IMR-90 (cell line): ENCODE measurements at regions not wholly inside any gene's neighbourhood (a gene's known extent, or its start where the extent isn't known, plus 50 kb on each side); places are given as distances from the start of the nearest gene placed in this dataset.

Experiments
- BHLHE40 ChIP-seq: fragments of 150-350 bp; IDR thresholded peaks from 2 replicates; pipeline ENCODE4 v1.6.1; 2016; ENCODE audit warnings: mild to moderate bottlenecking, low read depth, low read length
- CEBPB ChIP-seq: IDR thresholded peaks from 2 replicates; pipeline ENCODE4 v1.6.1; 2012; ENCODE audit warnings: low read depth, low read length, improper control_type of control experiment
- FOS ChIP-seq: fragments of 150-350 bp; IDR thresholded peaks from 2 replicates; pipeline ENCODE4 v1.6.1; 2016; ENCODE audit warnings: low read depth, low read length
- MAFK ChIP-seq: IDR thresholded peaks from 2 replicates; pipeline ENCODE4 v1.6.1; 2012; ENCODE audit warnings: low read depth, low read length, improper control_type of control experiment
- MXI1 ChIP-seq: IDR thresholded peaks from 2 replicates; pipeline ENCODE4 v1.6.1; 2012; ENCODE audit warnings: low read depth, mild to moderate bottlenecking, low read length, moderate library complexity, borderline replicate concordance
- POLR2A ChIP-seq: IDR thresholded peaks from 2 replicates; pipeline ENCODE4 v1.6.1; 2012; ENCODE audit warnings: mild to moderate bottlenecking, low read depth, low read length
- RAD21 ChIP-seq: IDR thresholded peaks from 2 replicates; pipeline ENCODE4 v1.6.1; 2012; ENCODE audit warnings: low read length, improper control_type of control experiment
- RCOR1 ChIP-seq: IDR thresholded peaks from 2 replicates; pipeline ENCODE4 v1.6.1; 2012; ENCODE audit warnings: mild to moderate bottlenecking, low read length, improper control_type of control experiment; ENCODE audit not compliant: insufficient replicate concordance
- RFX5 ChIP-seq: IDR thresholded peaks from 2 replicates; pipeline ENCODE4 v1.8.0; 2012; ENCODE audit warnings: low read depth, mild to moderate bottlenecking, low read length, moderate library complexity
- TF ChIP-seq, protein P1 (sequence below): conservative IDR thresholded peaks from 2 replicates; pipeline ENCODE4 v1.5.1; 2012; ENCODE audit warnings: mild to moderate bottlenecking, low read depth, low read length, improper control_type of control experiment
- TF ChIP-seq, protein P2 (sequence below): fragments of 150-350 bp; IDR thresholded peaks from 2 replicates; pipeline ENCODE4 v1.6.1; 2016; ENCODE audit warnings: low read depth, mild to moderate bottlenecking, low read length, moderate library complexity, borderline replicate concordance
- TF ChIP-seq, protein P3 (sequence below): fragments of 150-350 bp; IDR thresholded peaks from 2 replicates; pipeline ENCODE4 v1.6.1; 2017; ENCODE audit warnings: mild to moderate bottlenecking, antibody characterized with exemption, low read length, low read depth

DNA sequence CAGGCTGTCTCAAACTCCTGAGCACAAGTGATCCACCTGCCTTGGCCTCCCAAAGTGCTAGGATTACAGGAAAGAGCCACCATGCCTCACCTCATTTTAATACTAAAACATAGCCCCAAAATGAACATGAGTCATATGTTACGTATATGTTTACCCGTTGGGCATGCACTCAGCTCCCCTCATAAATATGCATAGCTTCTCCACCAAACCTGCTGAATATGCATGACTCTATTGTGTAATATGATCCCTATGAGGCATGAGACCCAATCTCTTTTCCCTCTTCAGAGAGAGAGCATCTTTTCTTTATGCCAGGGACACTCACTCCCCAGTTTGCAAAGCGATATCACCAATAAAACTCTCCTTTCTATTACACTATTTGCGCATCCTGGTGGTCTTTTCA, 464.6 kb upstream of the USP9Y start:
- TF ChIP-seq, protein P1, sequence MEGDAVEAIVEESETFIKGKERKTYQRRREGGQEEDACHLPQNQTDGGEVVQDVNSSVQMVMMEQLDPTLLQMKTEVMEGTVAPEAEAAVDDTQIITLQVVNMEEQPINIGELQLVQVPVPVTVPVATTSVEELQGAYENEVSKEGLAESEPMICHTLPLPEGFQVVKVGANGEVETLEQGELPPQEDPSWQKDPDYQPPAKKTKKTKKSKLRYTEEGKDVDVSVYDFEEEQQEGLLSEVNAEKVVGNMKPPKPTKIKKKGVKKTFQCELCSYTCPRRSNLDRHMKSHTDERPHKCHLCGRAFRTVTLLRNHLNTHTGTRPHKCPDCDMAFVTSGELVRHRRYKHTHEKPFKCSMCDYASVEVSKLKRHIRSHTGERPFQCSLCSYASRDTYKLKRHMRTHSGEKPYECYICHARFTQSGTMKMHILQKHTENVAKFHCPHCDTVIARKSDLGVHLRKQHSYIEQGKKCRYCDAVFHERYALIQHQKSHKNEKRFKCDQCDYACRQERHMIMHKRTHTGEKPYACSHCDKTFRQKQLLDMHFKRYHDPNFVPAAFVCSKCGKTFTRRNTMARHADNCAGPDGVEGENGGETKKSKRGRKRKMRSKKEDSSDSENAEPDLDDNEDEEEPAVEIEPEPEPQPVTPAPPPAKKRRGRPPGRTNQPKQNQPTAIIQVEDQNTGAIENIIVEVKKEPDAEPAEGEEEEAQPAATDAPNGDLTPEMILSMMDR = no peak
- no peak for TF ChIP-seq MXI1
- no peak for TF ChIP-seq RCOR1
- no peak for TF ChIP-seq POLR2A
- no peak for TF ChIP-seq CEBPB
- TF ChIP-seq RAD21 = no peak
- TF ChIP-seq RFX5 = no peak
- no peak for TF ChIP-seq MAFK
- TF ChIP-seq, protein P2, sequence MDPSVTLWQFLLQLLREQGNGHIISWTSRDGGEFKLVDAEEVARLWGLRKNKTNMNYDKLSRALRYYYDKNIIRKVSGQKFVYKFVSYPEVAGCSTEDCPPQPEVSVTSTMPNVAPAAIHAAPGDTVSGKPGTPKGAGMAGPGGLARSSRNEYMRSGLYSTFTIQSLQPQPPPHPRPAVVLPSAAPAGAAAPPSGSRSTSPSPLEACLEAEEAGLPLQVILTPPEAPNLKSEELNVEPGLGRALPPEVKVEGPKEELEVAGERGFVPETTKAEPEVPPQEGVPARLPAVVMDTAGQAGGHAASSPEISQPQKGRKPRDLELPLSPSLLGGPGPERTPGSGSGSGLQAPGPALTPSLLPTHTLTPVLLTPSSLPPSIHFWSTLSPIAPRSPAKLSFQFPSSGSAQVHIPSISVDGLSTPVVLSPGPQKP = no peak
- TF ChIP-seq, protein P3, sequence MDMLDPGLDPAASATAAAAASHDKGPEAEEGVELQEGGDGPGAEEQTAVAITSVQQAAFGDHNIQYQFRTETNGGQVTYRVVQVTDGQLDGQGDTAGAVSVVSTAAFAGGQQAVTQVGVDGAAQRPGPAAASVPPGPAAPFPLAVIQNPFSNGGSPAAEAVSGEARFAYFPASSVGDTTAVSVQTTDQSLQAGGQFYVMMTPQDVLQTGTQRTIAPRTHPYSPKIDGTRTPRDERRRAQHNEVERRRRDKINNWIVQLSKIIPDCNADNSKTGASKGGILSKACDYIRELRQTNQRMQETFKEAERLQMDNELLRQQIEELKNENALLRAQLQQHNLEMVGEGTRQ = no peak
- no peak for TF ChIP-seq FOS
- no peak for TF ChIP-seq BHLHE40
